HFFc6 (cell line): ENCODE measurements at regions not wholly inside any gene's neighbourhood (a gene's known extent, or its start where the extent isn't known, plus 50 kb on each side); places are given as distances from the start of the nearest gene placed in this dataset.

Source experiments
- DNase-seq: peaks from one replicate; pipeline ENCODE4 v3.0.0-alpha.2; 2018
- H3K27ac Mint-ChIP-seq: 2 replicates; pipeline ENCODE4 v1.8.0; 2020; ENCODE audit warnings: mild to moderate bottlenecking, mixed read lengths
- H3K27me3 Mint-ChIP-seq: 2 replicates; pipeline ENCODE4 v1.8.0; 2021; ENCODE audit warnings: mild to moderate bottlenecking, moderate library complexity, mixed read lengths; ENCODE audit not compliant: insufficient read depth
- H3K36me3 Mint-ChIP-seq: 2 replicates; pipeline ENCODE4 v1.8.0; 2021; ENCODE audit warnings: low read depth, mixed read lengths
- H3K4me1 Mint-ChIP-seq: 2 replicates; pipeline ENCODE4 v1.8.0; 2020; ENCODE audit warnings: low read depth, mixed read lengths
- H3K4me3 Mint-ChIP-seq: 2 replicates; pipeline ENCODE4 v1.8.0; 2020; ENCODE audit warnings: mild to moderate bottlenecking, moderate library complexity, mixed read lengths
- H3K9me3 Mint-ChIP-seq: 2 replicates; pipeline ENCODE4 v1.8.0; 2020; ENCODE audit warnings: mild to moderate bottlenecking, mixed read lengths
- CTCF ChIP-seq: fragments of 200-600 bp; sonication (generic); IDR thresholded peaks from 2 replicates; pipeline ENCODE4 v1.5.0; 2021; ENCODE audit warnings: antibody characterized with exemption, mild to moderate bottlenecking

GRCh38 chr14:104297313-104297704 is 158.9 kb downstream of the KIF26A start:
- peaks cover 49% of the 10 kb centered on the region for H3K9me3 Mint-ChIP-seq
- H3K36me3 Mint-ChIP-seq, result peaks cover 11% of the 10 kb centered on the region
- H3K4me3 Mint-ChIP-seq, result no peak overlapping the region
- no peaks in the 10 kb centered on the region; the same call in 1 of the 2 replicates for H3K27me3 Mint-ChIP-seq
- no peaks in the 10 kb centered on the region for H3K4me1 Mint-ChIP-seq
- no peak overlapping the region for H3K27ac Mint-ChIP-seq
- no peak for DNase-seq
- TF ChIP-seq CTCF, result no peak

- Mint-ChIP-seq H3K9me3 (peaks cover 54% of the 10 kb centered on the region), H3K4me1 (no peaks in the 10 kb centered on the region), H3K36me3 (peaks cover 11% of the 10 kb centered on the region), H3K27me3 (no peaks in the 10 kb centered on the region; the same call in 1 of the 2 replicates), H3K27ac (no peak overlapping the region), H3K4me3 (no peak overlapping the region)
- DNase-seq, result no peak
- TF ChIP-seq CTCF, result no peak
These were observed 159.5 kb downstream of the KIF26A start for GRCh38 chr14:104297721-104298401.

GRCh38 chr14:104298458-104298857 is 160.1 kb downstream of the KIF26A start:
- H3K36me3 Mint-ChIP-seq, result peaks cover 11% of the 10 kb centered on the region
- H3K4me3 Mint-ChIP-seq, result no peak overlapping the region
- no peak for DNase-seq
- no peak for TF ChIP-seq CTCF
- no peaks in the 10 kb centered on the region for H3K4me1 Mint-ChIP-seq
- no peak overlapping the region for H3K27ac Mint-ChIP-seq
- H3K9me3 Mint-ChIP-seq, result peaks cover 59% of the 10 kb centered on the region
- H3K27me3 Mint-ChIP-seq, result peaks cover 2% of the 10 kb centered on the region; the same call in 1 of the 2 replicates

GRCh38 chr14:104299993-104300761 is 161.8 kb downstream of the KIF26A start:
- H3K27ac Mint-ChIP-seq, result no peak overlapping the region
- no peak overlapping the region for H3K4me3 Mint-ChIP-seq
- peaks cover 18% of the 10 kb centered on the region for H3K36me3 Mint-ChIP-seq
- peaks cover 64% of the 10 kb centered on the region for H3K9me3 Mint-ChIP-seq
- H3K4me1 Mint-ChIP-seq, result no peaks in the 10 kb centered on the region
- no peak for TF ChIP-seq CTCF
- peaks cover 8% of the 10 kb centered on the region; the same call in 1 of the 2 replicates for H3K27me3 Mint-ChIP-seq
- DNase-seq, result no peak

- H3K9me3 Mint-ChIP-seq, result peaks cover 58% of the 10 kb centered on the region
- H3K4me3 Mint-ChIP-seq, result no peak overlapping the region
- H3K27ac Mint-ChIP-seq, result no peak overlapping the region
- no peak for TF ChIP-seq CTCF
- H3K4me1 Mint-ChIP-seq, result no peaks in the 10 kb centered on the region
- peaks cover 20% of the 10 kb centered on the region for H3K36me3 Mint-ChIP-seq
- DNase-seq, result no peak
- H3K27me3 Mint-ChIP-seq, result peaks cover 8% of the 10 kb centered on the region; the same call in 1 of the 2 replicates
These were observed 163.5 kb downstream of the KIF26A start for GRCh38 chr14:104301731-104302460.
